Spinal cord (tissue), 9 donors: ENCODE measurements at regions not wholly inside any gene's neighbourhood (a gene's known extent, or its start where the extent isn't known, plus 50 kb on each side); places are given as distances from the start of the nearest gene placed in this dataset.
"Not testable (repeated sequence)": the region's sequence is repeated elsewhere in the genome, so short reads cannot be mapped to it uniquely, and the experiment has no call there.

Experiments used
- DNase-seq, 6 donors: peaks; one replicate each; pipeline versions ENCODE4 v3.0.0 to v3.0.0-alpha.2; 2013 to 2015; ENCODE audit warnings: low spot score in 6 of 6, low read depth in 4 of 6
- H3K27ac ChIP-seq: one replicate; pipeline ENCODE4 v1.5.1; 2013; ENCODE audit warnings: low read depth, low read length, control low read depth
- H3K27me3 ChIP-seq: one replicate; pipeline ENCODE4 v1.6.1; 2013; ENCODE audit warnings: low read length; ENCODE audit not compliant: control insufficient read depth, insufficient read depth
- H3K36me3 ChIP-seq: one replicate; pipeline ENCODE4 v1.6.1; 2013; ENCODE audit warnings: low read length; ENCODE audit not compliant: control insufficient read depth, insufficient read depth
- H3K4me1 ChIP-seq: one replicate; pipeline ENCODE4 v1.6.1; 2013; ENCODE audit warnings: low read length; ENCODE audit not compliant: control insufficient read depth, insufficient read depth
- H3K4me3 ChIP-seq: one replicate; pipeline ENCODE4 v1.5.1; 2013; ENCODE audit warnings: low read depth, low read length, control low read depth
- H3K9me3 ChIP-seq: one replicate; pipeline ENCODE4 v1.6.1; 2013; ENCODE audit warnings: low read length; ENCODE audit not compliant: control insufficient read depth, insufficient read depth
- WGBS: methylation state at CpG from one replicate; pipeline ENCODE4 v1.1.5; 2013; ENCODE audit warnings: missing lambda C conversion rate; ENCODE audit not compliant: insufficient coverage; 5-methylcytosine and 5-hydroxymethylcytosine counted together
- donor health status: healthy.

DNA sequence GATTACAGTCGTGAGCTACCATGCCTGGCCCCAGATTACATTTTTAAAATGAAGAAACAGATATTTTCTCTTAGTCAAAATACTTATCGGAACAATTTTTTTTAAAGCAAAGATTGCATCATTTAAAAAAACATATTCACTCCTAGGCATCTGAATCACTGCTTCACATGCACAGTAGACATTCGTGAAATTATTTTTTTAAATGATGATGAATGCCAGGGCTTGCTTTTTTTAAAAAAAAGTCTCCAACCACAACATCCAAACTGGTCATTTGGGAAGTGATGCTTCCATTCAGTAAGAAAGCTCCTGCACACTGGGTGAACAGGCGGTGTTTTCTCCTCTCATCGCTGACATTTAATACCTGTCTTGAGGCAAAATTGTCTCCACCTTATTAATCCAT, 223.0 kb upstream of the DMRT1 start:
- H3K27ac ChIP-seq: peak overlapping the region; percentile 54
- DNase-seq: no peak
- no CpG with 5 or more reads among the region's 5 CpGs for WGBS
- no peaks in the 10 kb centered on the region for H3K27me3 ChIP-seq
- no peaks in the 10 kb centered on the region for H3K36me3 ChIP-seq
- no peak overlapping the region for H3K4me3 ChIP-seq
- H3K4me1 ChIP-seq: peaks cover 14% of the 10 kb centered on the region
- no peaks in the 10 kb centered on the region for H3K9me3 ChIP-seq

DNA sequence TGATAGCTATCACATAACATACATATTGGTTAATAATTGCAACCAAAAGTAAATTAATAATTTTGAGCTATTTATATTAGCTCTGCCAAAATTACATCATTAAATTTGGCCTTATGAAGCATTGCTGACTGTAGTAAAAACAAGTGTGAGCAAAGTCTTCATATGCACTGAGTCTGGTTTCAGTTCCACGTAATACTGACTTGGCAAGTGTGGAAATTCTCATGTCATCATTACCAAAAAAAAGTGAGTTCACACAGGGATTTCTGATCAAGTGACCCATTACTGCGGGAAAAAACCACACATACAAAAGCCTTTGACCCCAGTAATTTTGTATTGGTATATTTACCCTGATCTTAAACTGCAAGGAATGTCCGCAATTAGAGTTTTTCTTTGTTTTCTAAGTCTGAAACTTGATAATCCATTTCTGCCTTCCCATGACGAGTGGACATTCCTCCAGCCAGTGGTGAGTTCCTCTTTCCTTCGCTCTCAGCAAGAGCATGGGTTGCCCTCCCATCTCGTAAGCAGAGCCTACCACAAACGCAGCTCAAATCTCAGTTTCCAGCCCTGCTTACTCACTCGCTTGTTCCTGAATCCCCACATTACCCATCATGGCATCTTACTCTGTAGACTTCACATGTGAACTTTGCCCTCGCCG, 220.2 kb upstream of the DMRT1 start:
- Histone ChIP-seq H3K27ac (no peak overlapping the region), H3K9me3 (no peaks in the 10 kb centered on the region), H3K4me1 (peaks cover 18% of the 10 kb centered on the region), H3K36me3 (no peaks in the 10 kb centered on the region), H3K4me3 (no peak overlapping the region), H3K27me3 (no peaks in the 10 kb centered on the region)
- DNase-seq: no peak
- WGBS: 95% methylated on average over 6 of the region's 10 CpGs

DNA sequence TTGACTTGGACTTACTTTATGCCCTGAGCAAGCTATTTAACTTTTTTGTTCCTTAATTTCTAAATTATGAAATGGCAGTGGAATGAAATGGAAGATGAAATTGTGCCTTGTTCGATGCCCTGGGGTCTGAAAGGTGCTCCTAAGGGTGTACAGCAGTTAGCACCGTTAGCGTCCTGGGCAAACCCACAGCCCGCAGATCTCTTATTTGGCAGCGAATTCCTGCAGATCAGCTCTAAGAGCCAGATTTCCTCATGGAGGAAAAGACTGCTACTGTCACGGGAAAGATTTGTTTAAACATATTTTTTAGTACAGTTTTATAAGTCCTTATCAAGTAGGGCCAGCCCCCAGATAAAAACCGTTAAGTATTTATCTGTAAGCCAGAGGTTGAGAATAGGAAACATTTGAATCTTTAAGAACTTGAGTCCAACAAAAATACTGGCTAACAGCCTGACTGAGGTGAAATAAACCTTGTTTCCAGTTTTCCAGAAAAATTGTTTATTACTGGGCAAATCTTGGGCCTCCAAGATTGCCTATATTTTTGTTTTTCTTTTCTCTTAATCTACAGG, 216.5 kb upstream of the DMRT1 start:
- H3K9me3 ChIP-seq: no peaks in the 10 kb centered on the region
- H3K4me1 ChIP-seq: peaks cover 22% of the 10 kb centered on the region
- no peaks in the 10 kb centered on the region for H3K27me3 ChIP-seq
- DNase-seq: no peak
- no peak overlapping the region for H3K4me3 ChIP-seq
- no peaks in the 10 kb centered on the region for H3K36me3 ChIP-seq
- 57% methylated on average over 4 of the region's 7 CpGs for WGBS
- peak overlapping the region; percentile 57 for H3K27ac ChIP-seq

DNA sequence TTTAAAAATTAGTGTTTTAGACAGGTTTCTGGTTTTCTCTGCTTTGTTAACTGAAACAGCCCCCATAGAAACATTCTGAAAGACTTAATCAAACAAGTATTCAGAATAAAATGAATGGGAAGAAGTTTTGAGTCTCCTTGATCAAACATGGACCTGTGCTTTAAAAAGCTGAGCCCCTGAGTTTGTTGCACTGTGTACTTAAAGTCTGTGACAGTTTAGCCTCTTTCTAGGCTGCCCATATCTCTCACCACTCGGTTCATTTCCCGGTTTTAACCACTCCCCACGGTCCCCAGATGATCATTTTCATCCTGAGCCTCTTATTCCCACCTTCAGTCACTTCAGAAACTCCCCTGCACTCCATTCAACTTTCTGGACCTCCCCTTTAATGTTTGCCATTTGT, 215.9 kb upstream of the DMRT1 start:
- Histone ChIP-seq H3K9me3 (no peaks in the 10 kb centered on the region), H3K4me1 (peaks cover 22% of the 10 kb centered on the region), H3K36me3 (no peaks in the 10 kb centered on the region), H3K27ac (peak overlapping the region; percentile 66), H3K4me3 (no peak overlapping the region), H3K27me3 (no peaks in the 10 kb centered on the region)
- 32% methylated on average over 3 of the region's 3 CpGs for WGBS
- no peak for DNase-seq

DNA sequence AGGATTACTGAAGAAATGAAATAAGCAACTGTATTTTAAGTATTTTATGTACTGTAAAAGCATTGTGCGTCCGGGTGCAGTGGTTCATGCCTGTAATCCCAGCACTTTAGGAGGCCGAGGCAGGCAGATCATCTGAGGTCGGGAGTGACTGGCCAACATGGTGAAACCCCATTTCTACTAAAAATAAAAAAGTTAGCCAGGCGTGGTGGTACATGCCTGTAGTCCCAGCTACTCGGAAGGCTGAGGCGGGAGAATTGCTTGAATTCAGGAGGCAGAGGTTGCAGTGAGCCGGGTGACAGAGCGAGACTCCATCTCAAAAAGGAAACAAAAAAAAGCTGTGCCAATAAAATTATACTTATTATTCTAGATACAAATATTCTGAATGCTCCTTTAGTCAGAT, 215.4 kb upstream of the DMRT1 start:
- not testable (repeated sequence) for DNase-seq, H3K36me3 ChIP-seq, H3K4me3 ChIP-seq, H3K27me3 ChIP-seq, H3K9me3 ChIP-seq
- no CpG with 5 or more reads among the region's 9 CpGs for WGBS
- Histone ChIP-seq H3K4me1 (peaks cover 22% of the 10 kb centered on the region), H3K27ac (peak overlapping the region; percentile 66)

DNA sequence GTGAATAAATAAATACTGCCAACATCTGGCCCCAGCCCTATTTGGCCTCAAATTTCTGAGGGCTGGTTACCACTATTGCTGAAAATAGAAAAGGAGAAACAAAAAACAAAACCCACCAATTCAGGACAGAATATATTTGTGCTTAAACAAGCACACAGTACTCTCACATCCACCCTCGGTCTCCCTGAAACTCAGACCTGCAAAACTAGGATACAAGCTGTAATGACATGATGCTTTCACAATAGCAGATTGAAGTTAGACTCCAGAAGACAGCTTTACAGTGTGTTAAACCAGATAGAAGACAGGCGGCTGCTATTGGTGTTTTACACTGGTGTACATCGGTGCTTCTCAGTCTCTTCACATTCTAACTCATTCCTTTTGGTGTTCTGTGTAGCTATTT, 214.9 kb upstream of the DMRT1 start:
- H3K4me1 ChIP-seq: peaks cover 22% of the 10 kb centered on the region
- H3K27ac ChIP-seq: peak overlapping the region; percentile 66
- no peak overlapping the region for H3K4me3 ChIP-seq
- no peaks in the 10 kb centered on the region for H3K36me3 ChIP-seq
- no CpG with 5 or more reads among the region's 3 CpGs for WGBS
- H3K27me3 ChIP-seq: no peaks in the 10 kb centered on the region
- DNase-seq: peak in 2 of 6 donors; percentile 38 to 45
- no peaks in the 10 kb centered on the region for H3K9me3 ChIP-seq

DNA sequence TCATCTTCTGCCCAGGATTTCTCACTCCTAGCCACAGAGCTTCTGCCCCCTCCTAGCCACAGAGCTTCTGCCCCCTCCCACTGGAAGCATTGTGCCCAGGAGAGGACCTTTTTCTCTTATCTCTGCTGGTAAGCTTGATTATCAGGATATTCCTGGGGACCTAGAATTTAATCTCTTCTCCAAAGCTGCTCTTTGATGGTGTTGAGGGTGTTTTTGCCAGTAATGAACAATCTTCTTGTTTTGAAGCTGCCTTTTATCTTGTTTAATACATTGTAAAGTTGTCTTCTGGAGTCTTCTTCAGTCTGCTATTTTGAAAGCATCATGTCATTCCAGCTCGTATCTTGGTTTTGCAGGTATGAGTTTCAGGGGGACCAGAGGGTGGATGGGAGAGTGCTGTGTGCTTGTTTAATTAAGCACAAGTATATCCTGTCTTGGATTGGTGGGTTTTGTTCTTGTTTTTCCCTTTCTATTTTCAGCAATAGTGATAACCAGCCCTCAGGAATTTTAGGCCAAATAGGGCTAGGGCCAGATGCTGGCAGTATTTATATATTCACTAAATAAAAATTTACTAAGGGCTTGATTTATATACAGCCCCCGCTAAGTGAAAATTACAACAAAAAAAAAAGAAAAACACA, 214.0 kb upstream of the DMRT1 start:
- Histone ChIP-seq H3K9me3 (no peaks in the 10 kb centered on the region), H3K36me3 (no peaks in the 10 kb centered on the region), H3K4me3 (no peak overlapping the region), H3K27me3 (no peaks in the 10 kb centered on the region), H3K27ac (peak overlapping the region; percentile 66), H3K4me1 (peaks cover 22% of the 10 kb centered on the region)
- DNase-seq: no peak
- no CpG with 5 or more reads among the region's 2 CpGs for WGBS

DNA sequence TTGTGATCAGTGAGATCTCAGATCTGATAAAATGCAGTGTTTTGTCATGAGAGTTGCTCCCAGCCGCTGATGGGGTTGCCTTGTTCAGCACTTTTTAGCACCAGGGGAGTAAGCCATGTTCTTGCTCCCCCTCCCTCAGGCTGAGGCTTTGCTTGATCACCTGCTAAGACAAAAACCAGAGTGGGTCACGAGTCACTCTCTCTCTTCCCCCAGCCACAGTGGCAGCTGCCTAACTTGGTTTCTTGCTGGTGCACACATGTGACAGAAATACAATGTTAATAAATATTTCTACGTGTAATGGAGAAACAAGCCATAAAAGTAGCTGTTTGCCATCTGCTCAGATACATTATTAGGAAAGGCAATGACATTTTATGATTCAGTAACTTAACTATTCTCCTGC, 212.4 kb upstream of the DMRT1 start:
- Histone ChIP-seq H3K27ac (no peak overlapping the region), H3K9me3 (no peaks in the 10 kb centered on the region), H3K4me3 (no peak overlapping the region), H3K36me3 (no peaks in the 10 kb centered on the region), H3K27me3 (no peaks in the 10 kb centered on the region), H3K4me1 (peaks cover 22% of the 10 kb centered on the region)
- no CpG with 5 or more reads among the region's 3 CpGs for WGBS
- peak in 1 of 6 donors; percentile 86 for DNase-seq

DNA sequence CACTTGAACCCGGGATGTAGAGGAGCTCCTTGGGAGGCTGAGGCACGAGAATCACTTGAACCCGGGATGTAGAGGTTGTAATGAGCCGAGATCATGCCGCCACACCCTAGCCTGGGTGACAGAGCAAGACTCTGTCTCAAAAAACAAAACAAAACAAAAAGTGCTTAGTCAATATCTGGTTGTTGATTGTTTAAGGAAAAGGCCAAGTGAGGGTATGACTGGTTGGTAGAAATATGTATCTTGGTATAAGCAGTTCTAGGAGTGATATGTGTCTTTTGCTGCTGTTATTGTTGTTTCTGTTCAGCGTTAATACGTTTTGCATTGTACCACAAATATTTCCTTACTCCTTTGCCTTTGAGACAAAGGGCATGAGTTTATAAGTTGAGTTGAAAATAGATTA, 210.7 kb upstream of the DMRT1 start:
- H3K9me3 ChIP-seq: no peaks in the 10 kb centered on the region
- no peak overlapping the region for H3K4me3 ChIP-seq
- WGBS: no CpG with 5 or more reads among the region's 7 CpGs
- H3K4me1 ChIP-seq: peaks cover 15% of the 10 kb centered on the region
- H3K27me3 ChIP-seq: no peaks in the 10 kb centered on the region
- DNase-seq: no peak
- no peak overlapping the region for H3K27ac ChIP-seq
- H3K36me3 ChIP-seq: no peaks in the 10 kb centered on the region

DNA sequence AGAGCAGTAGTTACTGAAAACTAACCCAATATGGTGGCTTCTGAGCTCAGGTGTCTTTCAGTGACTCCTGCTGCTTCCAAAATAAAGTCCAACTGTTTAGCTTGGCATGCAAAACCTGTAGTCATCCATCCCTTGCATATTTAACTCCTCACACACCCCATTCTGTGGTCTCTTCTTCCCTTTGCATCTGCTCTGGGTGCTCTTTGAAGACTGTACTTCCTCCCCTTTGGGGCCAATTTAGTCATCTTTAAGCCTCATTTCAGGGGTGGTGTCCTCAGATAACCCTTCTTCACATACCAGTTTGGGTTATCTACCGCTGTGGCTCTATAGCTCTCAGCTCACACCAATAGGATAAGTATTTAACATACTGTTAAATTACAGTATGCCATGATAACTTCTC, 209.9 kb upstream of the DMRT1 start:
- H3K9me3 ChIP-seq: no peaks in the 10 kb centered on the region
- no CpG with 5 or more reads among the region's 1 CpG for WGBS
- H3K27ac ChIP-seq: no peak overlapping the region
- peaks cover 11% of the 10 kb centered on the region for H3K4me1 ChIP-seq
- H3K4me3 ChIP-seq: no peak overlapping the region
- no peaks in the 10 kb centered on the region for H3K27me3 ChIP-seq
- peak in 1 of 6 donors; percentile 45 for DNase-seq
- H3K36me3 ChIP-seq: no peaks in the 10 kb centered on the region
